ENCODE measurements at regions not wholly inside any gene's neighbourhood (a gene's known extent, or its start where the extent isn't known, plus 50 kb on each side); places are given as distances from the start of the nearest gene placed in this dataset.

- Histone ChIP-seq H3K36me3 (no peaks in the 10 kb centered on the region), H3K4me1 (no peaks in the 10 kb centered on the region), H3K27ac (no peak overlapping the region), H3K9me3 (no peaks in the 10 kb centered on the region), H3K4me3 (no peak overlapping the region), H3K27me3 (no peaks in the 10 kb centered on the region)
- ATAC-seq (ENCODE audit: low FRiP score in 2 of 2) (no peak), DNase-seq (no peak)
- TF ChIP-seq POLR2AphosphoS5 (IDR thresholded peaks at IDR 0.05) (no peak), POLR2A (IDR thresholded peaks at IDR 0.05) (no peak), EP300 (IDR thresholded peaks at IDR 0.05) (no peak)
- TF ChIP-seq, protein P1, sequence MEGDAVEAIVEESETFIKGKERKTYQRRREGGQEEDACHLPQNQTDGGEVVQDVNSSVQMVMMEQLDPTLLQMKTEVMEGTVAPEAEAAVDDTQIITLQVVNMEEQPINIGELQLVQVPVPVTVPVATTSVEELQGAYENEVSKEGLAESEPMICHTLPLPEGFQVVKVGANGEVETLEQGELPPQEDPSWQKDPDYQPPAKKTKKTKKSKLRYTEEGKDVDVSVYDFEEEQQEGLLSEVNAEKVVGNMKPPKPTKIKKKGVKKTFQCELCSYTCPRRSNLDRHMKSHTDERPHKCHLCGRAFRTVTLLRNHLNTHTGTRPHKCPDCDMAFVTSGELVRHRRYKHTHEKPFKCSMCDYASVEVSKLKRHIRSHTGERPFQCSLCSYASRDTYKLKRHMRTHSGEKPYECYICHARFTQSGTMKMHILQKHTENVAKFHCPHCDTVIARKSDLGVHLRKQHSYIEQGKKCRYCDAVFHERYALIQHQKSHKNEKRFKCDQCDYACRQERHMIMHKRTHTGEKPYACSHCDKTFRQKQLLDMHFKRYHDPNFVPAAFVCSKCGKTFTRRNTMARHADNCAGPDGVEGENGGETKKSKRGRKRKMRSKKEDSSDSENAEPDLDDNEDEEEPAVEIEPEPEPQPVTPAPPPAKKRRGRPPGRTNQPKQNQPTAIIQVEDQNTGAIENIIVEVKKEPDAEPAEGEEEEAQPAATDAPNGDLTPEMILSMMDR (IDR thresholded peaks at IDR 0.05), result no peak
Observed at GRCh38 chr4:26157541-26157940, 163.3 kb upstream of the RBPJ start.

DNA sequence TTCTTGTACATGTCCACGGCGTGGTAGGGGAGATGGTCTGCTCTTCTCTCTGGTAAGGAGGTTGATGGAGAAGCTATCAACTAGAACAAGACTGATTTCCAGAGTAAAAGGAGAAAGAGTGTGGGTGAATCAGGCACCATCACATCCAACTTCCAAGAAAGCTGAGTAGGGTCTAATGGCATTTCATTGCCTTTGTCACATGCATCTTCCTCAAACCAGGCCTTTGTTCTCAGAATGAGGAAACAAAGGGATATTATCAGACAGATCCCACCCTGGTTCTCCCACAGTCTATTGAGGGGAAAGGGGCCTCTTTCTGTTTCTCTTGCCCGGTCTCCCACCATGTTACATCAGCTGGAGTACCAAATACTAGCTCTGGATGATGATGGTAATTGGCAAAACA, 160.2 kb upstream of the RBPJ start:
- no peak overlapping the region for H3K4me3 ChIP-seq
- H3K36me3 ChIP-seq, result no peaks in the 10 kb centered on the region
- no peak for TF ChIP-seq POLR2A (IDR thresholded peaks at IDR 0.05)
- TF ChIP-seq EP300 (IDR thresholded peaks at IDR 0.05), result no peak
- TF ChIP-seq, protein P1 (IDR thresholded peaks at IDR 0.05), result no peak
- no peak for TF ChIP-seq POLR2AphosphoS5 (IDR thresholded peaks at IDR 0.05)
- H3K27me3 ChIP-seq, result no peaks in the 10 kb centered on the region
- DNase-seq (no peak), ATAC-seq (ENCODE audit: low FRiP score in 2 of 2) (no peak)
- H3K4me1 ChIP-seq, result no peaks in the 10 kb centered on the region
- H3K27ac ChIP-seq, result no peak overlapping the region
- H3K9me3 ChIP-seq, result no peaks in the 10 kb centered on the region
- 83 to 86% methylated on average over 3 of the region's 3 CpGs for WGBS, 2 donors

- DNase-seq (no peak), ATAC-seq (ENCODE audit: low FRiP score in 2 of 2) (no peak)
- Histone ChIP-seq H3K27ac (peak overlapping the region in 1 of 4 donors; percentile 4), H3K36me3 (no peaks in the 10 kb centered on the region), H3K27me3 (no peaks in the 10 kb centered on the region), H3K4me3 (no peak overlapping the region), H3K9me3 (no peaks in the 10 kb centered on the region), H3K4me1 (no peaks in the 10 kb centered on the region)
- TF ChIP-seq EP300 (IDR thresholded peaks at IDR 0.05) (no peak), POLR2AphosphoS5 (IDR thresholded peaks at IDR 0.05) (no peak), POLR2A (IDR thresholded peaks at IDR 0.05) (no peak)
- TF ChIP-seq, protein P1 (IDR thresholded peaks at IDR 0.05), result no peak
- WGBS, 2 donors, result 54 to 83% methylated on average over 3 to 5 of the region's 5 CpGs
Observed at GRCh38 chr4:26161030-26161824, 159.6 kb upstream of the RBPJ start.

GRCh38 chr4:26162101-26162500, 158.7 kb upstream of the RBPJ start:
- no peaks in the 10 kb centered on the region for H3K4me1 ChIP-seq
- H3K36me3 ChIP-seq, result no peaks in the 10 kb centered on the region
- 80 to 91% methylated on average over 4 of the region's 4 CpGs for WGBS, 2 donors
- ATAC-seq (ENCODE audit: low FRiP score in 2 of 2) (no peak), DNase-seq (no peak)
- no peak overlapping the region for H3K27ac ChIP-seq
- H3K27me3 ChIP-seq, result no peaks in the 10 kb centered on the region
- H3K9me3 ChIP-seq, result no peaks in the 10 kb centered on the region
- H3K4me3 ChIP-seq, result no peak overlapping the region
- TF ChIP-seq POLR2AphosphoS5 (IDR thresholded peaks at IDR 0.05) (no peak), POLR2A (IDR thresholded peaks at IDR 0.05) (no peak), EP300 (IDR thresholded peaks at IDR 0.05) (no peak)
- TF ChIP-seq, protein P1 (IDR thresholded peaks at IDR 0.05), result no peak
